ENCODE measurements at regions not wholly inside any gene's neighbourhood (a gene's known extent, or its start where the extent isn't known, plus 50 kb on each side); places are given as distances from the start of the nearest gene placed in this dataset.

- H3K27me3 Mint-ChIP-seq (ENCODE audit: unreplicated experiment), result no peaks in the 10 kb centered on the region
- DNase-seq (ENCODE audit: low spot score), result no peak
- H3K27ac Mint-ChIP-seq (ENCODE audit: unreplicated experiment), result no peak overlapping the region
- H3K4me3 Mint-ChIP-seq (ENCODE audit: unreplicated experiment), result no peak overlapping the region
- TF ChIP-seq, protein P1, sequence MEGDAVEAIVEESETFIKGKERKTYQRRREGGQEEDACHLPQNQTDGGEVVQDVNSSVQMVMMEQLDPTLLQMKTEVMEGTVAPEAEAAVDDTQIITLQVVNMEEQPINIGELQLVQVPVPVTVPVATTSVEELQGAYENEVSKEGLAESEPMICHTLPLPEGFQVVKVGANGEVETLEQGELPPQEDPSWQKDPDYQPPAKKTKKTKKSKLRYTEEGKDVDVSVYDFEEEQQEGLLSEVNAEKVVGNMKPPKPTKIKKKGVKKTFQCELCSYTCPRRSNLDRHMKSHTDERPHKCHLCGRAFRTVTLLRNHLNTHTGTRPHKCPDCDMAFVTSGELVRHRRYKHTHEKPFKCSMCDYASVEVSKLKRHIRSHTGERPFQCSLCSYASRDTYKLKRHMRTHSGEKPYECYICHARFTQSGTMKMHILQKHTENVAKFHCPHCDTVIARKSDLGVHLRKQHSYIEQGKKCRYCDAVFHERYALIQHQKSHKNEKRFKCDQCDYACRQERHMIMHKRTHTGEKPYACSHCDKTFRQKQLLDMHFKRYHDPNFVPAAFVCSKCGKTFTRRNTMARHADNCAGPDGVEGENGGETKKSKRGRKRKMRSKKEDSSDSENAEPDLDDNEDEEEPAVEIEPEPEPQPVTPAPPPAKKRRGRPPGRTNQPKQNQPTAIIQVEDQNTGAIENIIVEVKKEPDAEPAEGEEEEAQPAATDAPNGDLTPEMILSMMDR (IDR thresholded peaks at IDR 0.05; ENCODE audit: unreplicated experiment), result no peak
- no peaks in the 10 kb centered on the region for H3K36me3 Mint-ChIP-seq (ENCODE audit: low read depth, unreplicated experiment)
- no peaks in the 10 kb centered on the region for H3K9me3 Mint-ChIP-seq (ENCODE audit: unreplicated experiment)
- H3K4me1 Mint-ChIP-seq (ENCODE audit: unreplicated experiment), result no peaks in the 10 kb centered on the region
Measured at GRCh38 chr4:56155432-56155831, 206.7 kb downstream of the CEP135 start.

GRCh38 chr4:56149591-56149990 is 200.8 kb downstream of the CEP135 start:
- no peak overlapping the region for H3K4me3 Mint-ChIP-seq (ENCODE audit: unreplicated experiment)
- H3K9me3 Mint-ChIP-seq (ENCODE audit: unreplicated experiment), result no peaks in the 10 kb centered on the region
- TF ChIP-seq, protein P1 (IDR thresholded peaks at IDR 0.05; ENCODE audit: unreplicated experiment), result no peak
- H3K4me1 Mint-ChIP-seq (ENCODE audit: unreplicated experiment), result no peaks in the 10 kb centered on the region
- H3K27ac Mint-ChIP-seq (ENCODE audit: unreplicated experiment), result no peak overlapping the region
- no peaks in the 10 kb centered on the region for H3K27me3 Mint-ChIP-seq (ENCODE audit: unreplicated experiment)
- H3K36me3 Mint-ChIP-seq (ENCODE audit: low read depth, unreplicated experiment), result no peaks in the 10 kb centered on the region
- no peak for DNase-seq (ENCODE audit: low spot score)

- H3K4me1 Mint-ChIP-seq (ENCODE audit: unreplicated experiment), result no peaks in the 10 kb centered on the region
- DNase-seq (ENCODE audit: low spot score), result no peak
- H3K27ac Mint-ChIP-seq (ENCODE audit: unreplicated experiment), result no peak overlapping the region
- TF ChIP-seq, protein P1 (IDR thresholded peaks at IDR 0.05; ENCODE audit: unreplicated experiment), result no peak
- no peaks in the 10 kb centered on the region for H3K27me3 Mint-ChIP-seq (ENCODE audit: unreplicated experiment)
- H3K9me3 Mint-ChIP-seq (ENCODE audit: unreplicated experiment), result no peaks in the 10 kb centered on the region
- H3K36me3 Mint-ChIP-seq (ENCODE audit: low read depth, unreplicated experiment), result no peaks in the 10 kb centered on the region
- H3K4me3 Mint-ChIP-seq (ENCODE audit: unreplicated experiment), result no peak overlapping the region
Measured at GRCh38 chr4:56148428-56148827, 199.7 kb downstream of the CEP135 start.

DNA sequence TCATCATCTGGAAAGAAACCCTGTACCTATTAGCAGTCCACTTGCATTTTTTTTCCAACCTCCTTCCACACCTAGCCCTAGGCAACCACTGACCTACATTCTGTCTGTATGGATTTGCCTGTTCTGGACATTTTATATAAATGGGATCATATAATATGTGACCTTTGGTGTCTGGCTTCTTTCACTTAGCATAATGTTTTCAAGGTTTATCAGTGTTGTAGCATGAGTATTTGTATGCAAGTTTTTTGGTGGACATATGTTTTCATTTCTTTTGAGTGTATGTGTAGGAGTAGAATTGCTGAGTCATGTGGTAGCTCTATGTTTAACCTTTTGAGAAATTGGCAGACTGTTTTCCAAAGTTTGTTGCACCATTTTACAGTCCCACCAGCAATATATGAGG is 198.6 kb downstream of the CEP135 start:
- DNase-seq (ENCODE audit: low spot score), result no peak
- no peaks in the 10 kb centered on the region for H3K4me1 Mint-ChIP-seq (ENCODE audit: unreplicated experiment)
- no peak overlapping the region for H3K27ac Mint-ChIP-seq (ENCODE audit: unreplicated experiment)
- no peaks in the 10 kb centered on the region for H3K9me3 Mint-ChIP-seq (ENCODE audit: unreplicated experiment)
- TF ChIP-seq, protein P1 (IDR thresholded peaks at IDR 0.05; ENCODE audit: unreplicated experiment), result no peak
- no peak overlapping the region for H3K4me3 Mint-ChIP-seq (ENCODE audit: unreplicated experiment)
- no peaks in the 10 kb centered on the region for H3K36me3 Mint-ChIP-seq (ENCODE audit: low read depth, unreplicated experiment)
- no peaks in the 10 kb centered on the region for H3K27me3 Mint-ChIP-seq (ENCODE audit: unreplicated experiment)

- TF ChIP-seq, protein P1 (IDR thresholded peaks at IDR 0.05; ENCODE audit: unreplicated experiment), result no peak
- H3K4me1 Mint-ChIP-seq (ENCODE audit: unreplicated experiment), result no peaks in the 10 kb centered on the region
- H3K27me3 Mint-ChIP-seq (ENCODE audit: unreplicated experiment), result no peaks in the 10 kb centered on the region
- H3K9me3 Mint-ChIP-seq (ENCODE audit: unreplicated experiment), result no peaks in the 10 kb centered on the region
- DNase-seq (ENCODE audit: low spot score), result no peak
- H3K4me3 Mint-ChIP-seq (ENCODE audit: unreplicated experiment), result no peak overlapping the region
- no peaks in the 10 kb centered on the region for H3K36me3 Mint-ChIP-seq (ENCODE audit: low read depth, unreplicated experiment)
- H3K27ac Mint-ChIP-seq (ENCODE audit: unreplicated experiment), result no peak overlapping the region
Measured at GRCh38 chr4:56146956-56147355, 198.2 kb downstream of the CEP135 start.
